ENCODE measurements at regions not wholly inside any gene's neighbourhood (a gene's known extent, or its start where the extent isn't known, plus 50 kb on each side); places are given as distances from the start of the nearest gene placed in this dataset.

DNA sequence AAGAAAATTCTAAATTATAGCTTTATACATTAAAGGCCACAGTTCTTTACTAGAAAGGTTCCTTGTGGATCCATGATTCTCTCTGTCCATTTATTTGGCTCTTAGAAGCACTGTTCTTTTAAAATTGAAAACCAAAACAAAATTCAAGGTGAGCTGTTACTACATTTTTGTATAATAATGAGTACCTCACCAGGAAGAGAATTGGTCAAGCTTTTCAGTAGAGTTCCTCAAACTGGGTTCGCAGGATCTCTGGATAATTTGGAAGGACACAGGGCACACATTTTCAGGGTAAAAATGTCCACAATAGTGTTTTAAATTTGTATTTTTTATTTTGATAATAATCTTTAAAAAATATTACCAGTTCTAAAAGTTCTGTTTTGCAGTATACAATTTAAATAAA is 93.0 kb downstream of the PPP1R3A start:
- no peak for DNase-seq (ENCODE audit: low read depth)

- no peak for DNase-seq (ENCODE audit: low read depth)
Observed at GRCh38 chr7:113824117-113824823, 94.5 kb downstream of the PPP1R3A start.

DNA sequence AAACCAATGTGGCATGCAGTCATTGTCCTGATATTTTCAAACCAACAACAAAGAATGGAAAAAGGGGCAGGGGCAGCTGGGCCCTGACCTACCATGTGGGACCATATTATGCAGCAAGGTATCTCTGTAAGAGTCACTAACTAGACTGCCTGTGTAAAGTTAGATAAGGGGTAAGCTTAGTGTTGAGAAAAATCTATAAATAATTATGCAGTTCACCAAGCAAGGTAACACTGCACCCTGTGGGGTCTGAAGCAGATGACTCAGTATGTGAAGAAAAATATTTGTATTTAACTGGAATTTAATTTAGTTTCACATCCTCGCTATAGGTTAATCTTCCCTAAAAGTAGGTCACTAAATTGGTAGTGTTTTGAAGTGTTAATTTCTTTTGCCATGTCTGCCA is 99.3 kb downstream of the PPP1R3A start:
- DNase-seq (ENCODE audit: low read depth), result no peak

DNA sequence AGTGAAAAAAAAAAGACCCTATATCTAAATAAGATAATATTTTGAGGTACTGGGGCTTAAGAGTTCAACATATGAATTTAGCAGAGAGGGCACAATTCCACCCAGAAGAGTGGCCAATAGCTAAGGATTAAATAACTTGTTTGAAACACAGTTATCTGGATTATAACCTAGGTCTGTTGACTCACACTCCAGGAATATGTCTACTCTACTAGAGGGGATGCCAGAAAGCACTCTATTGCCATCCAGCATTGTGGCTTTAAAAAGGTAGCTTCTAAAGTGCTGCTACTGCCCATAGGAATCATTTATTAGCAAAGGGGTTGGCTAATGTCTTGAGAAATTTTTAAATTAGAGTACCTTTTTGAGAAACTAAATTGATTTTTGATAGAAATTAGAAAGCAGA is 102.2 kb downstream of the PPP1R3A start:
- DNase-seq (ENCODE audit: low read depth), result no peak

DNA sequence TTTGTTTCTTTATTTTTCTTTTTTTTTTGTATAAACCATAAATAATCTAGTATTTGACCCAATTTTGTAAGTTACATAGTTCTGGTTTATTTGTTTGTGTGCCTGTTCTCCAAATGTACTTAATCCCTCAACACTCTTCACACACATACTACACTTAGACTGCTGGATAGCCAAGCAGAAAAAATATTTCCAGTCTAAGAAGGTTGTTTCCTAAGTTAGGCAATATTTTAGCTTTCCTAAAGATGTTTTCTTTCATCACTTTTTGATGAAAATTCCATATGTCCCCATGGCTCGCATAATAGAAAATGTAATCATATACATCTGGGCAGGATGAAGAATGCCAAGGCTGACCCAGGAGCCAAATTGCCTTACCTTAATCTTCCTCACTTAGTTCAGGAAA is 105.3 kb downstream of the PPP1R3A start:
- DNase-seq (ENCODE audit: low read depth), result no peak

- DNase-seq (ENCODE audit: low read depth), result no peak
Observed at GRCh38 chr7:113812591-113813255, 106.1 kb downstream of the PPP1R3A start.

DNA sequence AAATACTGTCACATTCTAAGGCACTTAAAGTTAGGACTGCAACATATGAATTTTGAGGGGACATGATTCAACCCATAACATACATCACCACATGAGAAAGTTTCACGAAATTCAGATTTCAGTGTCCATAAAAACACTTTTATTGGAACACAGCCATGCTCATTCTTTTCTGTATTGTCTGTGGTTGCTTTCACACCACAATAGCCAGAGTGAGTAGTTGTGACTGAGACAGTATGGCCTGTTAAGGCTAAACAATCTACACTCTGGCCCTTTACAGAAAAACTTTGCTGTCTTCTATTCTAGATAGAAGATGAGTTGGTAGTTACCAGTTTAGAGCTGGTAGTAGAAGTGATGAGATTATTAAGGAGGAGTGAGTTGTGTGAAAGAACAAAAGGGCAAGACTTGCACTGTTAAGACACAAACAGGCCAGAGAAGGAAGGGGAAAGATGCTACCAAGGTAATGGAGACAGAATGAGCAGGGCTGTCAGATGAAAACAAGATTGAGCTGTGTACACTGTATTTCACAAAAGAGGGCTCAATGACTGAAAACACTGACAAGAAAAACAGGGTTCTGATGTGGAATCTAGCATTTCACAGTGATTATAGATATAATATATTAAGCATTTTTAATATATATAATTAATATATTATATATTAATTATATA is 108.6 kb downstream of the PPP1R3A start:
- DNase-seq (ENCODE audit: low read depth), result no peak

DNA sequence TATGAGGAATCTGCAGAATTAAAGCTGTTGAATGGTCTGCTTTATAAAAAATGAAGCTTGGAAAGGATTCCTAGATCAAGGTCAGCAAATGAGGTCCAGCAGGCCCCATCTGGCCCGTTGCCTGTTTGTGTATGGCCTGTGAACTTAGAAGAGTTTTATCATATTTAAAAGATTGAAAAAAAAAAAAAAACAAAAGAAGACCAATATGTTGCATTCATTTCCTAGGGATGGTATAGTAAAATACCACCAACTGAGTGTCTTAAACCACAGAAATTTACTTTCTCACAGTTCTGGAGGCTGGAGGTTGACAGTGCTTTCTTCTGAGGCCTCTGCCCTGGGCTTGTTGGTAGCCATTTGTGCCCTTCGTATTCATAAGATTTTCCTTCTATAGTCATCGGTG is 109.2 kb downstream of the PPP1R3A start:
- no peak for DNase-seq (ENCODE audit: low read depth)

DNA sequence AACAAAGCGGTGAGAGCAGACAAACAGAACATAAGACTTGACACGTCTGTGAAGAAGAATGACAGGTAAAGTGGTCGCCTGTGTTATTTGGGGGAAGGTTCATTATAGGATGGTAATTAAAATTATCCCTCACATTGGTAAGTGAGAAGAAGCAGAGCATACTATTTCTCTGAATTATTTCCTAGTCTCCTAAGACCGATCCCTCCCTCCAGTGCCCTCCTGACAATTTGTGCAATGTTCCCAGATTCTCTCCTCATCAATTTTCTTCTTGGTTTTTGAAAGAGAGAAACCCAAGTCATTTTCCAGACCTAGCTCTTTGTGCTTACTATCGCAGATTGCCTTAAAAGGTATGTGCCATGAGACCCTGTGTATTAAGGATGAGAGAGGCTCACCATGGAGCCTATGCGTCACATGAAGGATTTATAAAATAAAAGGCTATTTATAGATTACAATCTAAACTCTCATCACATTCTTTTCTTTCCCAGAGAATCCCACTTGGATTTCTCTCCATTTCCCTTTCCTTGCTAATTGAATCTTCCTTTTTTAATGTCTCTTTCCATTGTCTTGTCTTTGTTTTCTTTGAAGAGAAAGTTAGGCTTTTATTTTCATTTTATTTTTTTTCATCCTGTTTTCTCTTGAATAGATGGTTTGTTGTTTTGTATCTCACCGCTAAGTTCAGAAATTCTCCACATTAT is 112.0 kb downstream of the PPP1R3A start:
- no peak for DNase-seq (ENCODE audit: low read depth)

DNA sequence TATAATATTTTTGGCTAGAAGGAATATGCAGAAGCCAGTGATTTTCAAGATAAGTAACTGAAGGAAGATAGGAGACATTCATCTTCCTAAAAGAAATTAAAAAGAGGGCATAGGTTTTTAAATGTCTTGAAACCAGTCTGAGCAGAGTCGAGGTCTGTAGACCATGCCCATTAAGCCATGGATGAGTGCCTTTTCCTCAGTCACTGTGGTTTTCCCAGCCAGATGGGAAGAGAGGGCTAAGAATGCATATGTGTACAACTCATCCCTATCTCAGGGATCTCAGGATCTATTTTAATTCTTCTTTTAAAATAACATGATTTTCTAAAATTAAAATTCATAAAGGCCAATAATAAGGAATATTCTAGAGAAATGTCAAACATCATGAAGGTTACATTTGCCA is 112.8 kb downstream of the PPP1R3A start:
- DNase-seq (ENCODE audit: low read depth), result no peak

GRCh38 chr7:113804475-113805095 is 114.2 kb downstream of the PPP1R3A start:
- DNase-seq (ENCODE audit: low read depth), result no peak

DNA sequence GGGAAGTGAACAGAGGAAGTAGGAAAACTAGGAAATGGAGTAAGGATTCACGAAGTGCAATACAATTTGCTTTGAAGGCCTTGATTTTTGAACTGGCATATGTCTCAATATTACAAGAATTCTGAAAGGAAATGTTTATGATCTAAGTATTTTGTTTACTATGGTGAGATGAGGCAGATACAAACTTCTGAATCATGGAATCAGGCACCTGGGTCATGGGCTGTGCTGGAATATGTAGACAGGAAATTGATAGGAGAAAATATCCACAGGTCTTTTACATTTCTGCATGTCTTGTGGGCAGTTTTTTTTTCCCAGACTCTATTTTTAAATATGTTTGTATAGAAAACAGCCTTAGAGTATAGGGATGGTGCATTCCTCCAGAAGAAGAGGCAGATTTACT is 117.1 kb downstream of the PPP1R3A start:
- DNase-seq (ENCODE audit: low read depth), result no peak

- DNase-seq (ENCODE audit: low read depth), result no peak
Observed at GRCh38 chr7:113800826-113801225, 118.0 kb downstream of the PPP1R3A start.

- DNase-seq (ENCODE audit: low read depth), result no peak
Observed at GRCh38 chr7:113799896-113800295, 118.9 kb downstream of the PPP1R3A start.

- DNase-seq (ENCODE audit: low read depth), result no peak
Observed at GRCh38 chr7:113797420-113798010, 121.3 kb downstream of the PPP1R3A start.

GRCh38 chr7:113796557-113796956 is 122.3 kb downstream of the PPP1R3A start:
- DNase-seq (ENCODE audit: low read depth), result no peak

- DNase-seq (ENCODE audit: low read depth), result no peak
Observed at GRCh38 chr7:113794573-113794972, 124.2 kb downstream of the PPP1R3A start.

- DNase-seq (ENCODE audit: low read depth), result no peak
Observed at GRCh38 chr7:113793171-113793570, 125.6 kb downstream of the PPP1R3A start.

- no peak for DNase-seq (ENCODE audit: low read depth)
Observed at GRCh38 chr7:113790025-113790424, 128.8 kb downstream of the PPP1R3A start.

GRCh38 chr7:113787106-113787505 is 131.7 kb downstream of the PPP1R3A start:
- DNase-seq (ENCODE audit: low read depth), result no peak

DNA sequence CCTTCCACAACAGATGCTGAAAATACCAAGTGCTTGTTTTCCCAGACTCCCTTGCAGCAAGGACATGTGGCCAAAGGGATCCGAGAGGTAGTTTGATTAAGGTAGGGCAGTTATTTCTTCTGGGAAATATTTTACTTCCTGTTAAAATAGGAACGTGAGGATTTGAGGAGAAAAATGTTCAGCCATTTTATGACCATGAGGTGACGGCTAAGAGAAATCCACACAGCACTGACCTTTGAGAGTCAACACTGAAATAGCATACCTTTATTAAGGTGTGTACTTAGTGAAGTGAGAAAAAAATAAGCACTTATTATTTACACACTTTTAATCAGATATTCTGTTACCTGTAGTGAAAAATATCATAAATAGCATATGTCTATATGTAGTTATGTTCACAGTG is 133.9 kb downstream of the PPP1R3A start:
- DNase-seq (ENCODE audit: low read depth), result no peak

- no peak for DNase-seq (ENCODE audit: low read depth)
Observed at GRCh38 chr7:113784316-113784715, 134.5 kb downstream of the PPP1R3A start.
